HG03135 (cell line): ENCODE measurements at regions not wholly inside any gene's neighbourhood (a gene's known extent, or its start where the extent isn't known, plus 50 kb on each side); places are given as distances from the start of the nearest gene placed in this dataset.

Source experiments
- ATAC-seq: cut with Tn5 transposase; IDR thresholded peaks from one replicate; pipeline ENCODE4 v1.9.1; 2021; ENCODE audit warnings: mild to moderate bottlenecking, moderate library complexity; ENCODE audit not compliant: unreplicated experiment

DNA sequence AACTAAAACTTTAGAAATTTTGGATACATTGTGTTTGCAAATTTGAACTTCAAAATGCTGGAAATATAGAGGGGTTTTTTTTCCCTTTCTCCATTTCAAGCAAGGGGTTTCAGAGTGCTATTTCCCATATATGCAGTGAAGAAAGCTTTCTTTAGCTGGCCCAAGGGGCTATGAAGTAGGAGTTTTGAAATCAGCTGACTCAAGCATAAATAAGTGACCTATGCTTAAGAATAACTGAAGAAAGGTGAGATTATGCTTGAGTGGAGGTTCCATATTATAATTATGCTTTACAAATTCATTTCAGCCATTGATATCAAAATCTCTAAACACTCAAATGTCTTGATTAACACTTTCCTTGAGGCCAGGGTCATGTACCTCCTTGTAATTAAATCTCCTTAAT is 51.0 kb upstream of the RBBP8 start:
- ATAC-seq: no peak

GRCh38 chr18:22883179-22883578 is 49.9 kb upstream of the RBBP8 start:
- no peak for ATAC-seq
